Peyer's patch (tissue), 4 donors: ENCODE measurements at regions not wholly inside any gene's neighbourhood (a gene's known extent, or its start where the extent isn't known, plus 50 kb on each side); places are given as distances from the start of the nearest gene placed in this dataset.

Source experiments
- DNase-seq, 3 donors: peaks; one replicate each; pipeline ENCODE4 v3.0.0-alpha.2; 2017 to 2019
- H3K27ac ChIP-seq, 4 donors: fragments of 200-600 bp; sonication (generic); one replicate each; pipeline ENCODE4 v1.5.1; 2016 to 2019
- H3K27me3 ChIP-seq, 2 donors: fragments of 200-600 bp; sonication (generic); one replicate each; pipeline ENCODE4 v1.5.1; 2019
- H3K36me3 ChIP-seq, 3 donors: fragments of 200-600 bp; sonication (generic); one replicate each; pipeline ENCODE4 v1.5.1; 2016 to 2019
- H3K4me1 ChIP-seq, 4 donors: fragments of 200-600 bp; sonication (generic); one replicate each; pipeline ENCODE4 v1.5.1; 2016 to 2019
- H3K4me3 ChIP-seq, 4 donors: fragments of 200-600 bp; sonication (generic); 1 replicate in 3 of 4; 2 replicates in 1 of 4; pipeline ENCODE4 v1.5.1; 2016 to 2019; ENCODE audit warnings: mild to moderate bottlenecking in 1 of 4
- H3K9me3 ChIP-seq, 4 donors: fragments of 200-600 bp; sonication (generic); one replicate each; pipeline ENCODE4 v1.5.1; 2016 to 2019; ENCODE audit warnings: mild to moderate bottlenecking in 1 of 4
- POLR2A ChIP-seq, 2 donors: fragments of 450-650 bp; IDR thresholded peaks; one replicate each; pipeline ENCODE4 v1.5.1; 2017; ENCODE audit warnings: antibody characterized with exemption in 2 of 2, mild to moderate bottlenecking in 2 of 2, moderate library complexity in 2 of 2
- TF ChIP-seq, protein P1 (sequence below), 6 experiments: fragments of 450-650 bp in 4 of 6; fragments of 200-600 bp in 2 of 6; sonication (generic) in 1 of 6; IDR thresholded peaks; one replicate each; pipeline ENCODE4 v1.5.1; 2017 to 2019; ENCODE audit warnings: antibody characterized with exemption in 6 of 6, mild to moderate bottlenecking in 3 of 6, moderate library complexity in 1 of 6

DNA sequence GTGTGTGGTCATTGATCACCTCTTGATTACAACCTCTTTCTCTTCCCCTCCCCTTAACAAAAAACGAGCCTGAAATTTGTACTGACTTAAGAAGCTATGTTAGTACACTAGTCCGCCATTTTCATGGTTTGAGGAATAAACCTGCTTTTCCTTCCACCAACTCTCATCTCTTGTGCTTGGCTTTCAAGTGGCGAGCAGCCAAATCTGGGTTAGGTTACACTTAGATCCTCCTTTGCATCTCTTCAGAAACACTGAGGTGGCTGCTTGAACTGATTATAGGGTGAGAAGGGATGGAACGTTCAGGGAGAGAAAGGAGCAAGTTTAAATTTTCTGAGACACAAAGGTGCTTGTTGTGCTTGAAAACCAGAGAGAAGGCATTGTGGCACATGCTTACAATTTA lies 2171.4 kb downstream of the LRRC4C start:
- no peak overlapping the region for H3K4me3 ChIP-seq
- H3K4me1 ChIP-seq, result no peaks in the 10 kb centered on the region
- H3K36me3 ChIP-seq, result no peaks in the 10 kb centered on the region
- no peak for DNase-seq
- H3K27me3 ChIP-seq, result no peaks in the 10 kb centered on the region
- no peak overlapping the region for H3K27ac ChIP-seq
- TF ChIP-seq, protein P1, sequence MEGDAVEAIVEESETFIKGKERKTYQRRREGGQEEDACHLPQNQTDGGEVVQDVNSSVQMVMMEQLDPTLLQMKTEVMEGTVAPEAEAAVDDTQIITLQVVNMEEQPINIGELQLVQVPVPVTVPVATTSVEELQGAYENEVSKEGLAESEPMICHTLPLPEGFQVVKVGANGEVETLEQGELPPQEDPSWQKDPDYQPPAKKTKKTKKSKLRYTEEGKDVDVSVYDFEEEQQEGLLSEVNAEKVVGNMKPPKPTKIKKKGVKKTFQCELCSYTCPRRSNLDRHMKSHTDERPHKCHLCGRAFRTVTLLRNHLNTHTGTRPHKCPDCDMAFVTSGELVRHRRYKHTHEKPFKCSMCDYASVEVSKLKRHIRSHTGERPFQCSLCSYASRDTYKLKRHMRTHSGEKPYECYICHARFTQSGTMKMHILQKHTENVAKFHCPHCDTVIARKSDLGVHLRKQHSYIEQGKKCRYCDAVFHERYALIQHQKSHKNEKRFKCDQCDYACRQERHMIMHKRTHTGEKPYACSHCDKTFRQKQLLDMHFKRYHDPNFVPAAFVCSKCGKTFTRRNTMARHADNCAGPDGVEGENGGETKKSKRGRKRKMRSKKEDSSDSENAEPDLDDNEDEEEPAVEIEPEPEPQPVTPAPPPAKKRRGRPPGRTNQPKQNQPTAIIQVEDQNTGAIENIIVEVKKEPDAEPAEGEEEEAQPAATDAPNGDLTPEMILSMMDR (IDR thresholded peaks at IDR 0.05), result no peak
- TF ChIP-seq POLR2A (IDR thresholded peaks at IDR 0.05), result no peak
- no peaks in the 10 kb centered on the region for H3K9me3 ChIP-seq

DNA sequence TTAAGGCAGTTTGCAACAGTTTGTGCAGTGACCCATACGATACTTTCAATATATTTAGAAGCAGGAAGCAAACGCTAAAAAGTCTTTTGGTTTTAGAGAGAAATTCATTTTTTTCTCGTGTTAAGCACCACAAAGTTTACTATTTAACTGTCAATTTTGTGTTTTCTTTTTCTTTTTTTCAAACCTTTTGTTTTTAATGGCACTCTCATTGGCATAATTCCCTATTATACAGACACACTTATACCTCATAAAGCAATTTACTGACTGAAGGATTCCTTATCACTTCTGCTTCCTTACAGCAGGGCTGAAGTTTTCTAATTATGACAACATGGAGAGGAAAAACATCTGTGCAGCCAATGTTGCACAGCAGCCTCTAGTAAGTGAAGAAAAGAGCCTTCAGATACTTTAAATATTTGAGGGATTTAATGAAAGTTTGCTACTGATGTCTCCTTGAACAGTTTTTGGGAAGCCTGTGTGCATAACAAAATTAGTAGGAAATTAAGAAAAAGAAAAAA lies 2191.2 kb downstream of the LRRC4C start:
- H3K27me3 ChIP-seq, result no peaks in the 10 kb centered on the region
- H3K4me1 ChIP-seq, result no peaks in the 10 kb centered on the region
- no peak for TF ChIP-seq POLR2A (IDR thresholded peaks at IDR 0.05)
- TF ChIP-seq, protein P1 (IDR thresholded peaks at IDR 0.05), result no peak
- DNase-seq, result no peak
- no peaks in the 10 kb centered on the region for H3K9me3 ChIP-seq
- no peak overlapping the region for H3K4me3 ChIP-seq
- H3K36me3 ChIP-seq, result no peaks in the 10 kb centered on the region
- H3K27ac ChIP-seq, result no peak overlapping the region

DNA sequence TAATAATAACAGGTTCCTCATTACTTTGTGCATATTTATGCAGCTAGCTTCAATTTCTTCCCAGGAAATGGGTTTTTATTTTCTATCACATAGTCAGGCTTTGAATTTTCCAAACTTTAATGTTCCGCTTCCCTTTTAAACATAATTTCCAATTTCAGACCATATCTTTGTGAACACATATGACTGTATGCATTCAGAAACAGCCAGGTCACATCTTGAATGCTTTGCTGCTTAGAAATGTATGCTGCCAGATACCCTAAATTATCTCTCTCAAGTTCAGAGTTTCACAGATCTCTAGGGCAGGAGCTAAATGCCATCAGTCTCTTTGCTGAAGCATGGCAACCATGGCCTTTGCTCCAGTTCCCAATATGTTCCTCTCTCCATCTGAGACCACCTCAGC lies 2203.8 kb downstream of the LRRC4C start:
- no peaks in the 10 kb centered on the region for H3K36me3 ChIP-seq
- TF ChIP-seq POLR2A (IDR thresholded peaks at IDR 0.05), result no peak
- TF ChIP-seq, protein P1 (IDR thresholded peaks at IDR 0.05), result no peak
- H3K27me3 ChIP-seq, result no peaks in the 10 kb centered on the region
- no peak for DNase-seq
- no peaks in the 10 kb centered on the region for H3K4me1 ChIP-seq
- no peak overlapping the region for H3K27ac ChIP-seq
- no peak overlapping the region for H3K4me3 ChIP-seq
- H3K9me3 ChIP-seq, result peaks cover 0 to 11% (median 5%) of the 10 kb centered on the region in 4 donors

DNA sequence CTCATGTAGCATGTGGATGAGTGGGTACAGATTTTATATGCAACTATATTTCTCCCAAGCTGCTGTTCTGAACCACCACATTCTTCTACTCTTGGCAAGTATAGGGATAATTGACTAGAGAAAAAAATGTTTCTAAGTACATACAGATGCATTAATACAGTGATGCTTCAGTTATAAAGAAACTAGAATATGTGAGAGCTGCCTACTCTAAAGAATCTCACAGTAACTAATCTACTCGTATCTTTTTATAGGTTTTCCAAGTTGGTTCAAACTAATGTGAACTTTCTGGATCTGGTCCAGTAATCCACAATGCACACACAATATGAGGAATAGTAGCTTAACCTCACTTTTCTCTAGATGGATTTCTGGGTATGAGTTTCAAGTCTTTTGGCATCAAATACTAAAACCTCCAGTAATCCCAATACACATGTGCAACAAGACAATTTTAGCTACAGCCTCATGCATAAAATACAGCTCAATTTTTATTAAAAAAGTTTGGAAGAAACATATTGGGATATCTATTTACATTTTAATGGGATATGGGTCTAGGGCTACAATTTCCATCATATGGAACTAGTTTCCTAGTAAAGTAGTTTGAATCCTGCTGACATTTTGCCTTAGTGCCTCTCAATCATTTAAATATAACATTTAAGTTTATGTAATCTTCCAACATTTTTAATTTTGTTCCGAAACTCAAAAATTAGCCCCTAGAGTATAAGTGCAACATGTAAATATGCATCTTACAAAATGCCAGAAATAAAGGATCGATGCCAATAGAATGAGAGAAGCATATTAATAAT lies 2209.7 kb downstream of the LRRC4C start:
- Histone ChIP-seq H3K27ac (no peak overlapping the region), H3K9me3 (peaks cover 0 to under 1% (median 0%) of the 10 kb centered on the region in 4 donors), H3K4me1 (no peaks in the 10 kb centered on the region), H3K4me3 (no peak overlapping the region), H3K27me3 (no peaks in the 10 kb centered on the region), H3K36me3 (no peaks in the 10 kb centered on the region)
- DNase-seq, result no peak
- no peak for TF ChIP-seq POLR2A (IDR thresholded peaks at IDR 0.05)
- TF ChIP-seq, protein P1 (IDR thresholded peaks at IDR 0.05), result no peak

DNA sequence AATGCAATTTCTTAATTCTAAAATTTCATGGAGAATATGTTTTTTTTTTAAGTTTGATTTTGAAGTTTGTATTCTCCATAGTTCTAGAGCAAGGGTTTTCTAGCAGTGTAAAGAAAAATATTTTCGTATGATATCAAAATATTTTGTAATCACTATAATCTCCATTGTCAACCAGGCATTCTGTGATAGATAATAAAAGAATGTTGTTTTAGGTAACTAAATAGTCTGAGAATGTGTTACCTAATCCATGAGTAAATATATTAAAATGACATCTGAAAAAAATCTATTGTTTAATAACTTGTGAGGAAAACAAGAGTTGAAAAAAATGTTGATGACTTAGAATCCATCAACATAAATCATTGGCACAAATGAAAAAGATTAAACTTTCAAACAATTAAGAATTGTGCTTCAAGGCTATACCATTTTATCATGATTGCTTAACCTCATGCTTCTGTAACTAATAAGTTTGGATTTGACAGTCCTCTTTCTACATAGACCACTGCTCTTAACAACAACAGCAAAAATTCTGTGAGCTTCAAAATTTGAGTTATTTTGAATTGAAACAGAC lies 2211.8 kb downstream of the LRRC4C start:
- TF ChIP-seq, protein P1 (IDR thresholded peaks at IDR 0.05), result no peak
- TF ChIP-seq POLR2A (IDR thresholded peaks at IDR 0.05), result no peak
- Histone ChIP-seq H3K4me3 (no peak overlapping the region), H3K36me3 (no peaks in the 10 kb centered on the region), H3K27me3 (no peaks in the 10 kb centered on the region), H3K27ac (no peak overlapping the region), H3K9me3 (no peaks in the 10 kb centered on the region), H3K4me1 (no peaks in the 10 kb centered on the region)
- no peak for DNase-seq
